ENCODE measurements at regions not wholly inside any gene's neighbourhood (a gene's known extent, or its start where the extent isn't known, plus 50 kb on each side); places are given as distances from the start of the nearest gene placed in this dataset.

- Histone ChIP-seq H3K4me1 (ENCODE audit: low read depth, poor library complexity, severe bottlenecking) (no peaks in the 10 kb centered on the region), H2AFZ (ENCODE audit: low read depth) (no peak overlapping the region), H3K4me3 (IDR thresholded peaks at IDR 0.05; ENCODE audit: insufficient read depth, low read depth, low read length) (no peak overlapping the region), H3K4me2 (no peak overlapping the region), H3K27ac (no peak overlapping the region), H3K79me2 (ENCODE audit: insufficient read depth, low read depth) (no peaks in the 10 kb centered on the region), H3K9ac (no peak overlapping the region), H3K36me3 (ENCODE audit: insufficient read depth) (no peaks in the 10 kb centered on the region), H3K27me3 (ENCODE audit: insufficient read depth, low read depth) (no peaks in the 10 kb centered on the region), H4K20me1 (ENCODE audit: insufficient read depth) (no peaks in the 10 kb centered on the region)
- no peak for TF ChIP-seq CTCF (conservative IDR thresholded peaks at IDR 0.05; ENCODE audit: low read depth, low read length)
Measured at GRCh38 chr14:87233266-87233665, 759.7 kb downstream of the GALC start.

GRCh38 chr14:87231336-87232026 lies 761.5 kb downstream of the GALC start:
- Histone ChIP-seq H2AFZ (ENCODE audit: low read depth) (no peak overlapping the region), H3K4me1 (ENCODE audit: low read depth, poor library complexity, severe bottlenecking) (no peaks in the 10 kb centered on the region), H3K9ac (no peak overlapping the region), H3K36me3 (ENCODE audit: insufficient read depth) (no peaks in the 10 kb centered on the region), H3K27me3 (ENCODE audit: insufficient read depth, low read depth) (no peaks in the 10 kb centered on the region), H3K4me3 (IDR thresholded peaks at IDR 0.05; ENCODE audit: insufficient read depth, low read depth, low read length) (no peak overlapping the region), H3K27ac (no peak overlapping the region), H3K4me2 (no peak overlapping the region), H3K79me2 (ENCODE audit: insufficient read depth, low read depth) (no peaks in the 10 kb centered on the region), H4K20me1 (ENCODE audit: insufficient read depth) (no peaks in the 10 kb centered on the region)
- no peak for TF ChIP-seq CTCF (conservative IDR thresholded peaks at IDR 0.05; ENCODE audit: low read depth, low read length)

- Histone ChIP-seq H2AFZ (ENCODE audit: low read depth) (no peak overlapping the region), H4K20me1 (ENCODE audit: insufficient read depth) (no peaks in the 10 kb centered on the region), H3K79me2 (ENCODE audit: insufficient read depth, low read depth) (no peaks in the 10 kb centered on the region), H3K9ac (no peak overlapping the region), H3K4me1 (ENCODE audit: low read depth, poor library complexity, severe bottlenecking) (no peaks in the 10 kb centered on the region), H3K36me3 (ENCODE audit: insufficient read depth) (no peaks in the 10 kb centered on the region), H3K4me3 (IDR thresholded peaks at IDR 0.05; ENCODE audit: insufficient read depth, low read depth, low read length) (no peak overlapping the region), H3K4me2 (no peak overlapping the region), H3K27me3 (ENCODE audit: insufficient read depth, low read depth) (no peaks in the 10 kb centered on the region), H3K27ac (no peak overlapping the region)
- TF ChIP-seq CTCF (conservative IDR thresholded peaks at IDR 0.05; ENCODE audit: low read depth, low read length): no peak
Measured at GRCh38 chr14:87230726-87231125, 762.3 kb downstream of the GALC start.

- Histone ChIP-seq H3K4me1 (ENCODE audit: low read depth, poor library complexity, severe bottlenecking) (no peaks in the 10 kb centered on the region), H3K4me3 (IDR thresholded peaks at IDR 0.05; ENCODE audit: insufficient read depth, low read depth, low read length) (no peak overlapping the region), H3K4me2 (no peak overlapping the region), H2AFZ (ENCODE audit: low read depth) (no peak overlapping the region), H3K36me3 (ENCODE audit: insufficient read depth) (no peaks in the 10 kb centered on the region), H4K20me1 (ENCODE audit: insufficient read depth) (no peaks in the 10 kb centered on the region), H3K27ac (no peak overlapping the region), H3K79me2 (ENCODE audit: insufficient read depth, low read depth) (no peaks in the 10 kb centered on the region), H3K9ac (no peak overlapping the region), H3K27me3 (ENCODE audit: insufficient read depth, low read depth) (no peaks in the 10 kb centered on the region)
- TF ChIP-seq CTCF (conservative IDR thresholded peaks at IDR 0.05; ENCODE audit: low read depth, low read length): no peak
Measured at GRCh38 chr14:87229131-87229530, 763.9 kb downstream of the GALC start.

Measured in KMS-11 (cell line).